NCI-H1105 treated with DMSO at 0.1 percent for 48 hours (cell line): ENCODE measurements at regions not wholly inside any gene's neighbourhood (a gene's known extent, or its start where the extent isn't known, plus 50 kb on each side); places are given as distances from the start of the nearest gene placed in this dataset.
"Not testable (repeated sequence)": the region's sequence is repeated elsewhere in the genome, so short reads cannot be mapped to it uniquely, and the experiment has no call there.

Source experiments
- DNase-seq: peaks from one replicate; lab custom pipeline; 2025; lab: John Stamatoyannopoulos, UW

DNA sequence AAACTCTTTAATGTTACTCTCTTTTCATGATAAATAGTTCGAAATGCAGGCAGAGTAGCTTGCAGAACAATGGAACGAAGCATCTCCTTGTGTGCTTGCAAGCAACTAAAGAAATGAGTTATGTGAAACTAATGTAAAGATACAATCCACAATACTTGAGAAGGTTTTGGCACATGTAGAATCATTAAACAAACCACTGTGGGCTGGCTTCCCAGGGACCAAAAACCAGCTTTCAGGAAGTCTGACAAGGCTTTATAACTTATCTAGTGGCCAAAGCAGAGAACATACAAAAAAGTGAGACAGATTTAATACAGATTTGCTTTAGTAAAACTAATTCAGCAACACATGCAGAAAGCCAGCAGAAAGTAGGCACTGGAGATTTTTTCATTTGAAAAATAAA, 1673.8 kb upstream of the AGA start:
- DNase-seq, result no peak

DNA sequence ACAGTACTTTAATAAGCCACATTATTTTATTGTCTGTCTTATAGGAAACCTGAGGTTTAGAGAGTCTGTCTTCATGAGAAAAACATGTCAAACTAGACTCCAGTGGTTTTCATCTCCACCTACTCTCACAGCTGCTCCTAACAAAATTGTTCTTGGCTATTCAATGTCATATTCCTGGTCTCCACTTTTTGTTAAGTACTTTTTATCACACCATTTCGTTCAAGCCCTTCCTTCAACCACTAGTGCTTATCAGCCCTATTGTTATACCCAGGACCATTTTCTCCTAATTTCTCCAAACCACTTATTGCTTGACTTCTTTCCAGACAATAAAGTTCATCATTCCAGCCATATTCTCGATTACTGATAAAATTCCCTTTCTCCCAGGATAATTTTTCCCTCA, 1674.3 kb upstream of the AGA start:
- no peak for DNase-seq

DNA sequence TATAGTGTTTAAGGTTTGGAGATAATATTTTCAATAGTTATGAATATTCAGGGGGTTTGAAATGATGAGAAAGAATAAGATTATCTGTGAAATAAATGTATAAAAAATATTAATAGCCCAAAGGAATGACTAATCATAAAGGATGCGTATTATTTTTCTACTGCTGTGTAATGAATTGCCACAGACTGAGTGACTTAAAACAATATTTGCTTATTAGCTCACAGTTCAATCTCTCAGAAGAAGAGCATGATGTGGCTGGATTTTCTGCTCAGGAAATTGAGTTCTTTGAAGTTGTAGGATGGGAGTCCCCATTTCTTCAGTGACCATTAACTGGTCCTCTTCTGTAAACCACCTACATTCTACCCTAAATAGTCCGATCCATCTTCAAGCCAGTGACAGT, 1680.8 kb upstream of the AGA start:
- DNase-seq, result no peak

DNA sequence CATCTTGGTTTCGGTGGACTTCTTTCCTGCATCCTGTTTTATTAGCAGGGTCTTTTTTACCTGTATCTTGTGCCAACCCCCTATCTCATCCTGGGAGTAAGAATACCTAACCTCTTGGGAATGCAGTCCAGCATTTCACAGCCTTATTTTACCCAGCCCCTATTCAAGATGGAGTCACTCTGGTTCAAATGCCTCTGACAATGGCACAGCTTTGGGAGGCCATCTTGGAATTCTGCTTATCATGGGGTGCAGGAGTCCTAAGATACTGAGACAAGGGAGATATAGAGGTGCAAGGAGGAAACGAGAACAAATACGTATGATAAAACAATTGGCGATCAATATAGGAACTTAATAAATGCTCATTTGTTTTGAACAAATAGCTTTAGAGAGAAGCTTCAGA, 1682.2 kb upstream of the AGA start:
- DNase-seq, result no peak

DNA sequence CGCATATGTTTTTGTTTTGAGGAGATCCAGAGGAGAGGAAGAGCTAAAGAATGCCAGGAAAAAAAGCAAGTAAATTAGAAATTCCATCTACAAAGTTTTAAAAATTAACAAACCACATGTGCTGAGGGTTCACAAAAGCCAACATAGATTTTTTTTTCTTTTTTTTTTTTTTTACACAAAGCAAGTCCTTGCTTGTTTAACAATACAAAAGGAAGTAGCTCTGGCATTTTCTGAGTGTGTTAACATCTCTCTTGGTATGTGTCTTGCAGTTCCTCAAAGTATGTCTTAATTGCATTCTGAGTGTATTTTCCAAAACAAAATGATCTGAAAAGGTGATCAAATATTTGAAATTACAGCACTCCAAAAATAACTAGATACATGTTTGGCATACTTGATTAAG, 1682.7 kb upstream of the AGA start:
- no peak for DNase-seq

DNA sequence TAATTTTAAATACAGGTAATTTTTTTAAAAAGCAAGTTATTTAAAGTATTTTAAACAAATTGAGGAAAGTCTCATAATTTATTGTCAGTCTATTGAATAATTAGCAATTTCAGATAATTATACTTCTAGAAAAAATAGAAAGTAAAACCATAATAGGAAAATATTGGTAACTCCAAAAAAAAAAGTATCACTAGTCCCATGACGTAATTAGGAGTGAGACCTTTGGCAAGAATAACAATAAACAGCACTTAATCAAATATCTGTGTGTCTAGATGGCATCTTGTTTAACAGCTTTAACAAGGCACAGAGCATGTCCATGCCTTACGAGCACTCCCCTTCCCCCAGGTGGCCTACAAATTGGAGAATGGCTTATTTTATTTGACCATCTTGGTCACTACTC, 1683.6 kb upstream of the AGA start:
- DNase-seq, result no peak

DNA sequence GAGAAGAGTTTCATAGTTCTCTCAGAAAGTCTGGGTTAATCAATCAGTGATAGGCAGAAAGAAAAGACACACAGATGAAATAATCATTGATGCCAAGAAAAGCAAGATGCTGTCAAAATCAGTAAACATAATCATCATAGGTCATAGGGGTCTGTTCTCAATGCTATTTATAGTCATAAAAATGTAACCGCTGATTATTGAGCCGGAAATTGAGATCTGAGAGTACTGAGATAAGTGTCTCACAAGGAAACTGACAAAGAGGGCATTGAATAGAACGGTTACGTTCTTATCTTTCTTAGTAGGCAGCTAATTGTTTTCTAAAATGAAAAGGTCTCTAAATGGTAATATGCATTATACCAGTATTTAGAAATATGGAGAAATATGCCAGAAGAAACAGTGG, 1686.1 kb upstream of the AGA start:
- no peak for DNase-seq

DNA sequence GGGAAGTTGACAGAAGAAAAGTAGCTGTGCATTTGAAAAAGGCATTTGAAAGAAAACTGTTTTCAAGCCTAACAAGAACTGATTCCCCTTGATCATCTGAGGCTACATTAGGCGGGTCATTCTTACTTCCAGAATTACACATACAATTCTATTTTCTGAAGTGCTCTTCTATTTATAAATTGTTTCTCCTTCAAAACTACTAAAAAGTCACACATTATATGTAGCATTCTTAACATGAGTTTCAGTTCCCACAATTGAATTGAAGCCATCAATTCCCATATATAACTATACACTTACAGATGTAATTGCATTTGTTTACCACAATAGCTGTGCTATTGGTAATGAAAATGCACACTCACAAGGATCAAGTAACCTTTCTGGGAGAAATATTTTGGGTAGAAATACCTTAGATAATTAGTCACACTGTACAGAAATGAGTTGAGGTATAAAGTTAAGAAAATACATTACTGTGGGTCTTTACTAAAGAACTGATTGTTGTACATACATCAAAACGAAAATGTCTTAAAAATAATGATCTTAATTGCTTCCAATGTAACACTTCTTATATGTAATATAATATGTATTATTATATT, 1688.0 kb upstream of the AGA start:
- DNase-seq, result no peak

DNA sequence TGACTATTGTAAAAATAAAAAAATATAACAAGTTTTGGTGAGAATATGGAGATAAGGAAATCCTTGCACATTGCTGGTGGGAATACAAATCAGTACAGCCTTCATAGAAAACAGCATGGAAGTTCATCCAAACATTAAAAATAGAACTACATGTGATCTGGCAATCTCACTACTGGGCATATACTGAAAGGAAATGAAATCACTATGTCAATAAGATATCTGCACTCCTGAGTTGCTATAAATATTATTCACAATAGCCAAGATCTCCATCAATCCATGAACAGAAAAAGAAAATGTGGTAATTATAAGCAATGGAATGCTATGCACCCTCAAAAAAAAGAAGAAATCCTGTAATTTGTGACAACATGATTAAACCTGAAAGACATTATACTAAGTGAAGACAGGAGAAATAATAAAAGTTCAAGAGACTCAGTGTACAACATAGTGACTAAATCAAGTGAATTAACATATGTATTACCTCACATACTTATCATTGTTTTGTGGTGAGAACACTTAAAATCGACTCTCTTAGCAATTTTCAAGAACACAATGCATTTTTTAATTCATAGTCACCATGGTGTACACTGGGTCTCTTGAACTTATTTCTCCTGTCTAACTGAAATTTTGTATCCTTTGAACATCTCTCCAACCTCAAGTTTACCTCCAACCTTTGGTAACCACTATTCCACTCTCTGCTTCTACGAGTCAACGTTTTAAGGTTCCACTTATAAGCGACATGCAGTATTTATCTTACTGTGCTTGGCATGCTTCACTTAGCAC, 1703.7 kb upstream of the AGA start:
- no peak for DNase-seq

DNA sequence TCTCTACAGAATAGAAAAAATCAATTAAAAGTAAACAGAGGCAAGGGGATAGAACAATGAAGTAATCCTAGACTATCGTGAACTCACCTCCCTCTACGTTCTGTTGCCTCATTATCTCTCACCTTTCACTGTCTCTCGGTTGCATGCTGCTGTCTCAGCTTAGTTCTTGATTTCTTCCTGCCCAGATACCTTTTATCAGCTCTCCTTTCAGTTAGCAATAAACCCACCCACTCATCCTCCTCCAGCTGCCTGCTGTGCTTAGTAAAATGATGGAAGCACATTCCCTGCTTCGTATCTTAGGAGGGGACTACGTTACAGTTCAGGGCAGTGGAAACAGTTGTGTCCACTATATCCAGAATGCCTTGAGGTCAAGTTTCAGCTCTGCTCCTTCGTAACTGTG, 1709.5 kb upstream of the AGA start:
- DNase-seq, result no peak

DNA sequence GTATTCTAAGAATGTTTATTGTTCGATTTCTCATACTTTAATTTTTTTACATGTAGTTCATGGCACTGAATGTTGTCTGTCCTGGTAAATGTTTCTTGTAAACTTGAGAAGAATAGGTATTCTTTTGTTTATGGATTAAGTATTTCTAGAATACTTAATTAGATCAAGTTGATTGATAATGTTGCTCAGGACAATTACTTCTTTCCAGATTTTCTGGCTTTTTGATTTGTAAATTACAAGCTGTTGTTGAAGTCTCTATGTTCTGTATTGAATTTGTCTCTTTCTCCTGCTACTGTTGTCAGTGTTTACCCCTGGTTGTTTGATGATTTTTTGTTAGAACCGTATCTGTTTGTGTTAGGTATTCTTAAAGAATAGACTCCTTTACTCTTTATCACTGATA, 1720.9 kb upstream of the AGA start:
- no peak for DNase-seq

DNA sequence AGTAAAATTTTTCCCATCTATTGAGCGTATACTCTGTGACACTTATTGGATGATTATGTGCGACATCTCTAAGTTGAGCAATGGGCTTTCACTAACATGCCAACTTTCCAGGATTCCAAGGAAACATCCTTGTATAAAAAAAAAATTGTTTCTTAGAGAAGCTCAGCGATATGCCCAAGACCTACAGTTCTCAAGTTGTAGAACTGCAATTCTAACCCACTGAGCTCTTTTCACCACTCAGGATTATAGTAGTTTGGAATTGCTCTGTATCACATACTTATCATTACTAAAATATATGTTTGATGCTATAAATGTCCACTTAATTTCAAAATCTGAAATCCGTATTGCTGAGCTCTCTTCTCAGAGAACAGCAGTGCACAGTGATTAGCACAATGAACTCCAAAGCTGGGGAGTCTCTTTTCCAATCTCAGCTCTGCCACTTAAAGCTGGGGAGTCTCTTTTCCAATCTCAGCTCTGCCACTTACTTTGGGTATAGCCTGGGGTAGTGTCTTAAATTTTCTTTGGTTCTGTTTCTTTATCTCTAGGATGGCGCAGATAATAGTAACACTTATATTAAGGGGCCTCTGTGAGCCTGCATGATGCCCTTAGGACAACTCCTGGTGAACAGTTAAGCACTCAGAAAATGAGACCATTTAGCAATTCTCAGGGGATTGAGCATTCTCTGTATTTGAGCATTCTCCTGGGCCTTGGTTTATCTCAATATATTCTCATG, 1722.2 kb upstream of the AGA start:
- DNase-seq, result no peak

DNA sequence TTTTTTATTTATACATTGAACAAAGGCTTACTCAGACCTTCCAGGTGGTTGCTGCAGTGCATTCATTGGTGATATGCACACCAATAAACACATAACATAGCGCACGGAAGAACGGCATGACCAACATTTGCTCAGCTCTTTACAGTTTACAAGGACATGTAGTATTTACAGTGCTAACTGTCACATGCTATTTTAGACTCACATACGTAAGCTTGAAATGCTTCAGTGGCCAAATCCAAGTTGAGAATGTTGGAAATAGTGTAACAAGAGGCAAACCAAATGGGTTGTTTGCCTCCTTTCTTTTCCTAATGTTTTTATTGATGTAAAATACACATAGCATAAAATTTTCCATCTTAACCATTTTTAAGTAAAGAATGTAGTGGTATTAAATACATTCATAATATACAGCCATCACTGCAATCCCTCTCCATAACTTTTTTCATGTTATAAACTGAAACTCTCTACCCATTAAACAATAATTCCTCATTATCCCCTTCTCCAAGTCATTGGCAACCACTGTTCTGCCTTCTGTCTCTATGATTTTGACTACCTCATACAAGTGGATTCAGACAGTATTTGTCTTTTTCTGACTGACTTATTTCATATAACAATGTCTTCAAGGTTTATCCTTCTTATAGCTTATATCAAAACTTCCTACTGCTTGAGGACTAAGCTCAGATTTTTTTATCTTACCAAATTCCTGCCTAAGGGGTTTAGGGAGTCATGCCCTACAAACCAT, 1722.9 kb upstream of the AGA start:
- DNase-seq, result no peak

DNA sequence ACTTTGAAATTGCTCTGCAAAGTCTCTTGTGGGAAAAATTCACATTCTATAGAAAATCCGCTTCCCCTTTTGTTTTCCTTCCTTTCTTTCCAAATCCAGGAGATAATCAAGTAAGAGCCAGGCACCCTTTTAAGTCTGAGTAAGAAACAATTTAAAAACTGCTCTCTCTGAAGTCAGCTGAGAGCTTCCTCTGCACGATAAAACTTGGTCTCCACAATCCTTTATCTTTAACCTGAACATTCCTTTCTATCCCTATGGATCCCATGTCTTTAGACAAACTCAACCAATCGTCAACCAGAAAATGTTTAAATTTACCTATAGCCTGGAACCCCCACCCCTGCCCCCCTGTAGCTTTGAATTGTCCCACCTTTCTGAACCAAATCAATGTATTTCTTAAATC, 1723.6 kb upstream of the AGA start:
- DNase-seq, result no peak

DNA sequence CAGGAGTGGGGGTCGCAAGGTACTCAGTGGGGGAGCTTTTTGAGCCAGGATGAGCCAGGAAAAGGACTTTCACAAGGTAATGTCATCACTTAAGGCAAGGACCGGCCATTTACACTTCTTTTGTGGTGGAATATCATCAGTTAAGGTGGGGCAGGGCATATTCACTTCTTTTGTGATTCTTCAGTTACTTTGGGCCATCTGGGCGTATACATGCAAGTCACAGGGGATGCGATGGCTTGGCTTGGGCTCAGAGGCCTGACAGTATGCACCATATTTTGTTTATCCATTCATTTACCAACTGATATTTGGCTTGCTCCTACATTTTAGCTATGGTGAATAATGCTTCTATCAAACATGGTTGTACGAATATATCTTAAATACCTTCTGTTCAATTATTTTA, 1728.1 kb upstream of the AGA start:
- not testable (repeated sequence) for DNase-seq

DNA sequence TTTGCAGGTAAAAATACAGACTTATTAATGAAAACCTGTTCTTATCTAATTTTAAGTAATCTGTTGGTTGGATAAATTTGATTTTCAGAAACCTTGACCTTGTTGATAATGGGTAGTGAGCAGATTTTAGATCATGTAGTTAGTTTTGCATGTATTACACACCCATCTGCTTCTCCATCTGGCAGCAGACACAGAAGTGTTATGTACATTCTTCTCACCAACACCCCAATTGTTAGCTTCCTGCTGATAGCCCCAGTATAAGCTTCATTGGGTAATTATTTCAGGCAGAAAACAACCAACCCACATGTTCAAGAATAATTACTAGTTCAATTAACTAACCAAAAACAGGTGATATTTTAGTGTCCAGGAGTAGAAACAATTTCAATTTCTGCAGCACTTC, 1740.5 kb upstream of the AGA start:
- DNase-seq, result no peak

DNA sequence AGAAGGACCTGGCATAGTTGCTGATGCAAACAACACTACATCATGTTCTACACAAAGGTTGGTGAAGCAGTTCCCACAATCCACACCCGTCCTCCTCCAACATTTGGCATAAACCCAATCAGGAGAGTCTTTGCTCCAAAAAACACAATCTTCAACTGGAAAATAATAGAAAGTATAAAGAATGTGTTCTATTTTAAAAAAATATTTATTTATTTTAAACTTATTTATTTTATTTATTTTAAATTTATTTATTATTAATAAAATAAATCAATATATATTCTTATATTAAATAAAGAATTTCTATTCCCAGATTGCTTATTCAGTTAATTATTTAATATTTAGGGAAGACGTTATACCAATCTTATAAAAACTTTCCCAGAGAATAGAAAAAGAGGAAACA, 1753.7 kb upstream of the AGA start:
- no peak for DNase-seq

DNA sequence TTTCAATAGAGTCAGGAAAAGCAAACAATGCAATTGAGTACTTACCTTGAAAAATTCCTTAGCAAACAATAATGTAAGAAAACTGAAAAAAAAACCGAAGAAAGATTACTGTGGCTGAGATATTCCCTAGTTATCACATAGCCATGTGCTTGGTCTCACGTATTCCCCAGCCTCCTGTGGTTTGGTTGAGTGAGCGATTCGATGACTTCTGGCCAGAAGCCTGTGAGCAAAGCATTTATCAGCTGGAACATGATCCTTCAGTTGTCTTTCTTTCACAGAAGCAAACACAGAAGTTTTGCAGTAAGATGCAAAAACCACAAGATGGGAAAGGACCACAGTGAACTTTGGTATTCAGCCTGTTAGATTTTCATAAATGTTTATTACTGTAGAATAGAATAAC, 1754.3 kb upstream of the AGA start:
- DNase-seq, result no peak

DNA sequence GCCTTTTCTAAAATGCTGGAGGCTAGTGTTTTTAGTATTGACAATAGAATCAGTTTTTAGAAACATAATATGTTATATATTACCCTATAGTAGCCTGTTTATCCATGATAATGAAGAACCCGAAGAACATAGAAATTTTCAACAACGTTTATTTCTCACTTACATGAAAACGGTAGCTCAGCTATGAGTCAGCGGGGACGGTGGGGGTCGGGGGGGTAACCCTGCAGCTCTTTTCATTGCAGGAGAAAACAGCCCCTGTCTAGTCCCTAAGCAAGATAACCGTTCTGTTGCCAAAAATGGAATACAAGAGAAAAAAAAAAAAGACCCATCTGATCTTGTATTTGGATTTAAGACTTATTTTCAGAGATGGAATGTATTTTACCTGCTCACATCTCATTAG, 1758.4 kb upstream of the AGA start:
- no peak for DNase-seq

DNA sequence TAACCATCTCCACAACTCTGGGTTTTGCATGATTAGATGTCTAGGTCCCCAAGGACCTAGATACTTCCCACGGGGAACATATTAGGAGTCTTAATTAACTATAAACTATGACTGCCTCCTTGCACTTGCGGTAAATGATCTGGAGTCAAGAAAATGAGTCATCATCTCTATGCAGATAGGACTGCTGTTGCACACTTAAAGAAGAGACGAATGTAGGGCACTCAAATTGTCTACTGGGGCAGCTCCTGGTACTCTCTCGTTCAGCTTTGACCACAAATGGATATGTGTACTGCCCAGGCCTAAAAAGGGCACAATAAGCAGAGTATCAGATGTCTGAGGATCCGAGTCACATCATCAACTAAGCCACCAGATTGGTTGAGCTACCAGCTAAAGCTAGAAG, 1783.4 kb upstream of the AGA start:
- no peak for DNase-seq

DNA sequence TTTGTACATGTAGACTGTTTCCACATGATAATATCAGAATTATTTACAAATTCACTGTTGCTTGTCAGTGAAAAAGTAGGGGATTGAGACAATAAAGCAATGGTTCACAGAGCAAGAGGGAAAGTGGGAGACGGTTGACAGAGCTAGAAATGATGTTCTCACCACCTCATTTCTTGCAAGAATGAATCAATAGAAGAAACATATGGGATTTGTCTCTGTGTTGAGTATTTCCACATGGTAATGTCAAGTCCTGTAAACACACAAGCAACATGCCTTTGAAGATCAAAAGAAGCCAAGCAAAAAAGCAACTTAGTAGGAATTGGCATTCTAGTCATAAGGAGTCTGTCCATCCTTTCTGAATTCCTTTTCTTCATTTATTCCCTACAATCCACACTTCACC, 1806.6 kb upstream of the AGA start:
- no peak for DNase-seq

DNA sequence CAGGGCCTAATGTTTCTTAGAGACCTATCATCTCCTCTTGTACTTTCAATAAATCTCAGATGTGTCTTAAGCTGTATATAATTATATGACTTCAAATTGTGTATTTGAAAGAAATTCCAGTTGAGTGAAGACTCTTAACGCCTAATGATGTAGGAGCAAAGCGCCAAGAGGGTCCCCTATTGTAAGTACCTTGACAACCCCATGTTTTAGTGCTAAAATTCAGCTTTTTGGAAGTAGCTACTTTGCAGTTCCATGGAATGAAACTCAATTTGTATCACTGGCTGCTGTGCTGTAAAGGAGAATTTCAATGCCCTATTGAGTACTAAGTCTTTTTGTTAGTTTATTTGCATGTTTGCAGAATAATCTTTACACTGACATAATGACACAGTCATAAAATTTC, 1826.6 kb upstream of the AGA start:
- no peak for DNase-seq

DNA sequence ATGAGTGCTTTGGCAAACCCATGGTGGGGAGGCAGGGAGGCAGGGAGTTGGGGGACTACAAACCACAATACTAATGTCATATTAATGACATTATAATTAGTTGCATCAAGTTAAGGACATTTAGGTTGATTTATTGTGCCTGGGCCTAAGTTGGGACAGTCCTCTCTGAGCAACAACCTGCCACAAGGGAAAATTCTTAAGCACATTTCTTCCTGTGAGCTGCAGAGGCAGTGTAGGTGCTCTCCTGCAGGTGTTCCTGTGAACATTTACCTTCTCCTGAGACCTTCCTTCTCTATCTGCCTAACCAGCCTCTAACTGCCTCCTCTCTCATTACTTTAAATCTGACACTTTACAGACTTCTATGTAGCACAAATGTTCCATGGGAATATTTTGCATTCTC, 1830.0 kb upstream of the AGA start:
- no peak for DNase-seq
